ENCODE measurements at regions not wholly inside any gene's neighbourhood (a gene's known extent, or its start where the extent isn't known, plus 50 kb on each side); places are given as distances from the start of the nearest gene placed in this dataset.
"Not testable (repeated sequence)": the region's sequence is repeated elsewhere in the genome, so short reads cannot be mapped to it uniquely, and the experiment has no call there.

DNA sequence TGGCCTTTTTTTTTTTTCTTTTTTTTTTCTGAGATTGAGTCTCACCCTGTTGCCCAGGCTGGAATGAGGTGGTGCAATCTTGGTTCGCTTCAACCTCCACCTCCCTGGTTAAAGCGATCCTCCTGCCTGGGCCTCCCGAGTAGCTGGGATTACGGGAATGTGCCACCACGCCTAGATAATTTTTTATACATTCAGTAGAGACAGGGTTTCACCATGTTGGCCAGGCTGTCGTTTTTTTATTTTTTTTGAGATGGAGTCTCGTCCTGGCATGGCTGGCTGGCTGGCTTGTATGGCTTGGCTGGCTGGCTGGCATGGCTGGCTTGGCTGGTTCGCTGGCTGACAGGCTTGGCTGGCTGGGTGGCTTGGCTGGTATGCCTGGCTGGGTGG, 2812.1 kb downstream of the RPIA start:
- H3K27me3 Mint-ChIP-seq; H3K9me3 Mint-ChIP-seq (ENCODE audit: low read depth); H3K36me3 Mint-ChIP-seq; H3K4me3 Mint-ChIP-seq; H3K4me1 Mint-ChIP-seq; DNase-seq; ATAC-seq; H3K27ac Mint-ChIP-seq; CTCF ChIA-PET: not testable (repeated sequence)

DNA sequence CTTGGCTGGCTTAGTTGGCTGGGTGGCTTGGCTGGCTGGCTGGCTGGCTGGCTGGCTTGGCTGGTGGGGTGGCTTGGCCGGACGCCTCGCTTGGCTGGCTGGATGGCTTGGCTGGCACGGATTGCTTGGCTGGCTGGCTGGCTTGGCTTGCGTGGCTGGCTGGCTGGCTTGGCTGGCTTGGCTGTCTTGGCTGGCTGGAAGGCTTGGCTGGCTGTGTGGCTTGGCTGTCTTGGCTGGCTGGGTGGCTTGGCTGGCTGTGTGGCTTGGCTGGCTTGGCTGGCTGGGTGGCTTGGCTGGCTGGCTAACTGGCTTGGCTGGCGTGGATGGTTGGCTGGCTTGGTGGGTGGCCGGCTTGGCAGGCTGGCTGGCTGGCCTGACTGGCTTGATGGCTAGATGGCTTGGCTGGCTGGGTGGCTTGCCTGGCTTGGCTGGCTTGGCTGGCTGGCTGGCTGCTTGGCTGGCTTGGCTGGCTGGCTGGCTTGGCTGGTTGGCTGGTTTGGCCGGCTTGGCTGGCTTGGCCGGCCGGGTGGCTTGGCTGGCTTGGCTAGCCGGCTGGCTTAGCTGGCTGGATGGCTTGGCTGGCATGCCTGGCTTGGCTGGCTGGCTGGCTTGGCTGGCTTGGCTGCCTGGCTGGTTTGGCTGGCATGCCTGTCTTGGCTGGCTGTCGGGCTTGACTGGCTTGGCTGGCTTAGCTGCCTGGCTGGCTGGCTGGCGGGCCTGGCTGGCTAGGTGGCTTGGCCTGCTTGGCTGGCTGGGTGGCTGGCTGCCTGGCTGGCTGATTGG, 2812.7 kb downstream of the RPIA start:
- H3K27ac Mint-ChIP-seq; H3K4me1 Mint-ChIP-seq; CTCF ChIA-PET; H3K27me3 Mint-ChIP-seq; H3K4me3 Mint-ChIP-seq; H3K9me3 Mint-ChIP-seq (ENCODE audit: low read depth); ATAC-seq; H3K36me3 Mint-ChIP-seq; DNase-seq: not testable (repeated sequence)

DNA sequence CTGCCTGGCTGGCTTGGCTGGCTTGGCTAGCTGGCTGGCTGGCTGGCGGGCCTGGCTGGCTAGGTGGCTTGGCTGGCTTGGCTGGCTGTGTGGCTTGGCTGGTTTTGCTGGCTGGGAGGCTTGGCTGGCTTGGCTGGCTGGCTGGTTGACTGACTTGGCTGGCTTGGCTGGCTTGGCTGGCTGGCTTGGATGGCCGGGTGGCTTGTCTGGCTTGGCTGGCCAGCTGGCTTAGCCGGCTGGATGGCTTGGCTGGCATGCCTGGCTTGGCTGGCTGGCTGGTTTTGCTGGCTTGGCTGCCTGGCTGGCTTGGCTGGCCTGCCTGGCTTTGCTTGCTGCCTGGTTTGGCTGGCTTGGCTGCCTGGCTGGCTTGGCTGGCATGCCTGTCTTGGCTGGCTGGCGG, 2817.3 kb downstream of the RPIA start:
- H3K4me3 Mint-ChIP-seq; H3K4me1 Mint-ChIP-seq; H3K9me3 Mint-ChIP-seq (ENCODE audit: low read depth); DNase-seq; H3K27me3 Mint-ChIP-seq; H3K36me3 Mint-ChIP-seq; H3K27ac Mint-ChIP-seq; CTCF ChIA-PET; ATAC-seq: not testable (repeated sequence)

DNA sequence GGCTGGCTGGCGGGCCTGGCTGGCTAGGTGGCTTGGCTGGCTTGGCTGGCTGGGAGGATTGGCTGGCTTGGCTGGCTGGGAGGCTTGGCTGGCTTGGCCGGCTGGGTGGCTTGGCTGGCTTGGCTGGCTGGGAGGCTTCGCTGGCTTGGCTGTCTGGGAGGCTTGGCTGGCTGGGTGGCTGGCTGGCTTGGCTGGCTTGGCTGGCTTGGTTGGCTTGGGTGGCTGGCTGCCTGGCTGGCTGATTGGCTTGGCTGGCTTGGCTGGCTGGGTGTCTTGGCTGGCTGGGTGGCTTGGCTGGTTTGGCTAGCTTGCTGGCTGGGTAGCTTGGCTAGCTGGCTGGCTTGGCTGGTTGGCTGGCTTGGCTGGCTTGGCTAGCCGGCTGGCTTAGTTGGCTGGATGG, 2817.8 kb downstream of the RPIA start:
- H3K4me1 Mint-ChIP-seq; H3K27ac Mint-ChIP-seq; CTCF ChIA-PET; H3K9me3 Mint-ChIP-seq (ENCODE audit: low read depth); H3K27me3 Mint-ChIP-seq; DNase-seq; ATAC-seq; H3K4me3 Mint-ChIP-seq; H3K36me3 Mint-ChIP-seq: not testable (repeated sequence)

DNA sequence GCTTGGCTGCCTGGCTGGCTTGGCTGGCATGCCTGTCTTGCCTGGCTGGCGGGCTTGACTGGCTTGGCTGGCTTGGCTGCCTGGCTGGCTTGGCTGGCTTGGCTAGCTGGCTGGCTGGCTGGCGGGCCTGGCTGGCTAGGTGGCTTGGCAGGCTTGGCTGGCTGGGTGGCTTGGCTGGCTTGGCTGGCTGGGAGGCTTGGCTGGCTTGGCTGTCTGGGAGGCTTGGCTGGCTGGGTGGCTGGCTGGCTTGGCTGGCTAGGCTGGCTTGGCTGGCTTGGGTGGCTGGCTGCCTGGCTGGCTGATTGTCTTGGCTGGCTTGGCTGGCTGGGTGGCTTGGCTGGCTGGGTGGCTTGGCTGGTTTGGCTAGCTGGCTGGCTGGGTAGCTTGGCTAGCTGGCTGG, 2819.7 kb downstream of the RPIA start:
- ATAC-seq; H3K9me3 Mint-ChIP-seq (ENCODE audit: low read depth); DNase-seq; H3K27ac Mint-ChIP-seq; H3K4me1 Mint-ChIP-seq; H3K36me3 Mint-ChIP-seq; CTCF ChIA-PET; H3K27me3 Mint-ChIP-seq; H3K4me3 Mint-ChIP-seq: not testable (repeated sequence)

DNA sequence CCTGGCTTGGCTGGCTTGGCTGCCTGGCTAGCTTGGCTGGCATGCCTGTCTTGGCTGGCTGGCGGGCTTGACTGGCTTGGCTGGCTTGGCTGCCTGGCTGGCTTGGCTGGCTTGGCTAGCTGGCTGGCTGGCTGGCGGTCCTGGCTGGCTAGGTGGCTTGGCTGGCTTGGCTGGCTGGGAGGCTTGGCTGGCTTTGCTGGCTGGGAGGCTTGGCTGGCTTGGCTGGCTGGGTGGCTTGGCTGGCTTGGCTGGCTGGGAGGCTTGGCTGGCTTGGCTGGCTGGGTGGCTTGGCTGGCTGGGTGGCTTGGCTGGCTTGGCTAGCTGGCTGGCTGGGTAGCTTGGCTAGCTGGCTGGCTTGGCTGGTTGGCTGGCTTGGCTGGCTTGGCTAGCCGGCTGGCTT, 2824.5 kb downstream of the RPIA start:
- H3K4me3 Mint-ChIP-seq; CTCF ChIA-PET; H3K9me3 Mint-ChIP-seq (ENCODE audit: low read depth); DNase-seq; H3K4me1 Mint-ChIP-seq; H3K27me3 Mint-ChIP-seq; H3K36me3 Mint-ChIP-seq; ATAC-seq; H3K27ac Mint-ChIP-seq: not testable (repeated sequence)

DNA sequence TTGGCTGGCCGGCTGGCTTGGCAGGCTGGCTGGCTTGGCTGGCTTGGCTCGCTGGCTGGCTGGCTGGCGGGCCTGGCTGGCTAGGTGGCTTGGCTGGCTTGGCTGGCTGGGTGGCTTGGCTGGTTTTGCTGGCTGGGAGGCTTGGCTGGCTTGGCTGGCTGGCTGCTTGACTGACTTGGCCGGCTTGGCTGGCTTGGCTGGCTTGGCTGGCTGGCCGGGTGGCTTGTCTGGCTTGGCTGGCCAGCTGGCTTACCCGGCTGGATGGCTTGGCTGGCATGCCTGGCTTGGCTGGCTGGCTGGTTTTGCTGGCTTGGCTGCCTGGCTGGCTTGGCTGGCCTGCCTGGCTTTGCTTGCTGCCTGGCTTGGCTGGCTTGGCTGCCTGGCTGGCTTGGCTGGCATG, 2825.2 kb downstream of the RPIA start:
- H3K4me3 Mint-ChIP-seq; H3K27me3 Mint-ChIP-seq; H3K36me3 Mint-ChIP-seq; H3K4me1 Mint-ChIP-seq; CTCF ChIA-PET; H3K9me3 Mint-ChIP-seq (ENCODE audit: low read depth); ATAC-seq; H3K27ac Mint-ChIP-seq; DNase-seq: not testable (repeated sequence)

DNA sequence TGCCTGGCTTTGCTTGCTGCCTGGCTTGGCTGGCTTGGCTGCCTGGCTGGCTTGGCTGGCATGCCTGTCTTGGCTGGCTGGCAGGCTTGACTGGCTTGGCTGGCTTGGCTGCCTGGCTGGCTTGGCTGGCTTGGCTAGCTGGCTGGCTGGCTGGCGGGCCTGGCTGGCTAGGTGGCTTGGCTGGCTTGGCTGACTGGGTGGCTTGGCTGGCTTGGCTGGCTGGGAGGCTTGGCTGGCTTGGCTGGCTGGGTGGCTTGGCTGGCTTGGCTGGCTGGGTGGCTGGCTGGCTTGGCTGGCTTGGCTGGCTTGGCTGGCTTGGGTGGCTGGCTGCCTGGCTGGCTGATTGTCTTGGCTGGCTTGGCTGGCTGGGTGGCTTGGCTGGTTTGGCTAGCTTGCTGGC, 2826.4 kb downstream of the RPIA start:
- H3K27ac Mint-ChIP-seq; H3K4me1 Mint-ChIP-seq; H3K9me3 Mint-ChIP-seq (ENCODE audit: low read depth); H3K4me3 Mint-ChIP-seq; H3K36me3 Mint-ChIP-seq; ATAC-seq; CTCF ChIA-PET; DNase-seq; H3K27me3 Mint-ChIP-seq: not testable (repeated sequence)

DNA sequence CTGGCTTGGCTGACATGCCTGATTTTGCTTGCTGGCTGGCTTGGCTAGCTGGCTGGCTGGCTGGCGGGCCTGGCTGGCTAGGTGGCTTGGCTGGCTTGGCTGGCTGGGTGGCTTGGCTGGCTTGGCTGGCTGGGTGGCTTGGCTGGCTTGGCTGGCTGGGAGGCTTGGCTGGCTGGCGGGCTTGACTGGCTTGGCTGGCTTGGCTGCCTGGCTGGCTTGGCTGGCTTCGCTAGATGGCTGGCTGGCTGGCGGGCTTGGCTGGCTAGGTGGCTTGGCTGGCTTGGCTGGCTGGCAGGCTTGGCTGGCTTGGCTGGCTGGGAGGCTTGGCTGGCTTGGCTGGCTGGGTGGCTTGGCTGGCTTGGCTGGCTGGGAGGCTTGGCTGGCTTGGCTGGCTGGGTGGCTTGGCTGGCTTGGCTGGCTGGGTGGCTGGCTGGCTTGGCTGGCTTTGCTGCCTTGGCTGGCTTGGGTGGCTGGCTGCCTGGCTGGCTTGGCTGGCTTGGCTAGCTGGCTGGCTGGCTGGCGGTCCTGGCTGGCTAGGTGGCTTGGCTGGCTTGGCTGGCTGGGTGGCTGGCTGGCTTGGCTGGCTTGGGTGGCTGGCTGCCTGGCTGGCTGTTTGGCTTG, 2827.0 kb downstream of the RPIA start:
- H3K36me3 Mint-ChIP-seq; ATAC-seq; H3K9me3 Mint-ChIP-seq (ENCODE audit: low read depth); H3K4me1 Mint-ChIP-seq; H3K27ac Mint-ChIP-seq; H3K4me3 Mint-ChIP-seq; CTCF ChIA-PET; H3K27me3 Mint-ChIP-seq; DNase-seq: not testable (repeated sequence)

DNA sequence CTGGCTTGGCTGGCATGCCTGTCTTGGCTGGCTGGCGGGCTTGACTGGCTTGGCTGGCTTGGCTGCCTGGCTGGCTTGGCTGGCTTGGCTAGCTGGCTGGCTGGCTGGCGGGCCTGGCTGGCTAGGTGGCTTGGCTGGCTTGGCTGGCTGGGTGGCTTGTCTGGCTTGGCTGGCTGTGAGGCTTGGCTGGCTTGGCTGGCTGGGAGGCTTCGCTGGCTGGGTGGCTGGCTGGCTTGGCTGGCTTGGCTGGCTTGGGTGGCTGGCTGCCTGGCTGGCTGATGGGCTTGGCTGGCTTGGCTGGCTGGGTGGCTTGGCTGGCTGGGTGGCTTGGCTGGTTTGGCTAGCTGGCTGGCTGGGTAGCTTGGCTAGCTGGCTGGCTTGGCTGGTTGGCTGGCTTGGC, 2827.9 kb downstream of the RPIA start:
- CTCF ChIA-PET; DNase-seq; ATAC-seq; H3K4me3 Mint-ChIP-seq; H3K27me3 Mint-ChIP-seq; H3K4me1 Mint-ChIP-seq; H3K36me3 Mint-ChIP-seq; H3K9me3 Mint-ChIP-seq (ENCODE audit: low read depth); H3K27ac Mint-ChIP-seq: not testable (repeated sequence)

DNA sequence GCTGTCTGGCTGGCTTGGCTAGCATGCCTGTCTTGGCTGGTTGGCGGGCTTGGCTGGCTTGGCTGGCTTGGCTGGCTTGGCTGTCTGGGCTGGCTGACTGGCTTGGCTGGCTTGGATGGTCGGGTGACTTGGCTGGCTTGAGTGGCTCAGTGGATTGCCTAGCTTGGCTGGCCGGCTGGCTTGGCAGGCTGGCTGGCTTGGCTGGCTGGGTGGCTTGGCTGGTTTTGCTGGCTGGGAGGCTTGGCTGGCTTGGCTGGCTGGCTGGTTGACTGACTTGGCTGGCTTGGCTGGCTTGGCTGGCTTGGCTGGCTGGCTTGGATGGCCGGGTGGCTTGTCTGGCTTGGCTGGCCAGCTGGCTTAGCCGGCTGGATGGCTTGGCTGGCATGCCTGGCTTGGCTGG, 2828.4 kb downstream of the RPIA start:
- H3K27me3 Mint-ChIP-seq; ATAC-seq; H3K36me3 Mint-ChIP-seq; H3K9me3 Mint-ChIP-seq (ENCODE audit: low read depth); H3K4me1 Mint-ChIP-seq; H3K4me3 Mint-ChIP-seq; DNase-seq; CTCF ChIA-PET; H3K27ac Mint-ChIP-seq: not testable (repeated sequence)

DNA sequence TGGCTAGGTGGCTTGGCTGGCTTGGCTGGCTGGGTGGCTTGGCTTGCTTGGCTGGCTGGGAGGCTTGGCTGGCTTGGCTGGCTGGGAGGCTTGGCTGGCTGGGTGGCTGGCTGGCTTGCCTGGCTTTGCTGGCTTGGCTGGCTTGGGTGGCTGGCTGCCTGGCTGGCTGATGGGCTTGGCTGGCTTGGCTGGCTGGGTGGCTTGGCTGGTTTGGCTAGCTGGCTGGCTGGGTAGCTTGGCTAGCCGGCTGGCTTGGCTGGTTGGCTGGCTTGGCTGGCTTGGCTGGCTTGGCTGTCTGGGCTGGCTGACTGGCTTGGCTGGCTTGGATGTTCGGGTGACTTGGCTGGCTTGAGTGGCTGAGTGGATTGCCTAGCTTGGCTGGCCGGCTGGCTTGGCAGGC, 2829.1 kb downstream of the RPIA start:
- CTCF ChIA-PET; ATAC-seq; H3K27ac Mint-ChIP-seq; DNase-seq; H3K36me3 Mint-ChIP-seq; H3K4me3 Mint-ChIP-seq; H3K9me3 Mint-ChIP-seq (ENCODE audit: low read depth); H3K27me3 Mint-ChIP-seq; H3K4me1 Mint-ChIP-seq: not testable (repeated sequence)

DNA sequence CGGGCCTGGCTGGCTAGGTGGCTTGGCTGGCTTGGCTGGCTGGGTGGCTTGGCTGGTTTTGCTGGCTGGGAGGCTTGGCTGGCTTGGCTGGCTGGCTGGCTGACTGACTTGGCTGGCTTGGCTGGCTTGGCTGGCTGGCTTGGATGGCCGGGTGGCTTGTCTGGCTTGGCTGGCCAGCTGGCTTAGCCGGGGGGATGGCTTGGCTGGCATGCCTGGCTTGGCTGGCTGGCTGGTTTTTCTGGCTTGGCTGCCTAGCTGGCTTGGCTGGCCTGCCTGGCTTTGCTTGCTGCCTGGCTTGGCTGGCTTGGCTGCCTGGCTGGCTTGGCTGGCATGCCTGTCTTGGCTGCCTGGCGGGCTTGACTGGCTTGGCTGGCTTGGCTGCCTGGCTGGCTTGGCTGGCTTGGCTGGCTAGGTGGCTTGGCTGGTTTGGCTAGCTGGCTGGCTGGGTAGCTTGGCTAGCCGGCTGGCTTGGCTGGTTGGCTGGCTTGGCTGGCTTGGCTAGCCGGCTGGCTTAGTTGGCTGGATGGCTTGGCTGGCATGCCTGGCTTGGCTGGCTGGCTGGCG, 2829.6 kb downstream of the RPIA start:
- H3K36me3 Mint-ChIP-seq; DNase-seq; CTCF ChIA-PET; H3K4me1 Mint-ChIP-seq; H3K4me3 Mint-ChIP-seq; ATAC-seq; H3K27me3 Mint-ChIP-seq; H3K27ac Mint-ChIP-seq; H3K9me3 Mint-ChIP-seq (ENCODE audit: low read depth): not testable (repeated sequence)

DNA sequence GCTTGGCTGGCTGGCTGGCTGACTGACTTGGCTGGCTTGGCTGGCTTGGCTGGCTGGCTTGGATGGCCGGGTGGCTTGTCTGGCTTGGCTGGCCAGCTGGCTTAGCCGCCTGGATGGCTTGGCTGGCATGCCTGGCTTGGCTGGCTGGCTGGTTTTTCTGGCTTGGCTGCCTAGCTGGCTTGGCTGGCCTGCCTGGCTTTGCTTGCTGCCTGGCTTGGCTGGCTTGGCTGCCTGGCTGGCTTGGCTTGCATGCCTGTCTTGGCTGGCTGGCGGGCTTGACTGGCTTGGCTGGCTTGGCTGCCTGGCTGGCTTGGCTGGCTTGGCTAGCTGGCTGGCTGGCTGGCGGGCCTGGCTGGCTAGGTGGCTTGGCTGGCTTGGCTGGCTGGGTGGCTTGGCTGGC, 2830.5 kb downstream of the RPIA start:
- DNase-seq; H3K27me3 Mint-ChIP-seq; H3K4me3 Mint-ChIP-seq; H3K4me1 Mint-ChIP-seq; H3K36me3 Mint-ChIP-seq; H3K9me3 Mint-ChIP-seq (ENCODE audit: low read depth); H3K27ac Mint-ChIP-seq; CTCF ChIA-PET; ATAC-seq: not testable (repeated sequence)
